DMS 273 treated with DMSO at 0.1 percent for 48 hours (cell line): ENCODE measurements at regions not wholly inside any gene's neighbourhood (a gene's known extent, or its start where the extent isn't known, plus 50 kb on each side); places are given as distances from the start of the nearest gene placed in this dataset.
"Not testable (repeated sequence)": the region's sequence is repeated elsewhere in the genome, so short reads cannot be mapped to it uniquely, and the experiment has no call there.

ENCODE experiments used
- DNase-seq: peaks from one replicate; lab custom pipeline; 2025; lab: John Stamatoyannopoulos, UW

DNA sequence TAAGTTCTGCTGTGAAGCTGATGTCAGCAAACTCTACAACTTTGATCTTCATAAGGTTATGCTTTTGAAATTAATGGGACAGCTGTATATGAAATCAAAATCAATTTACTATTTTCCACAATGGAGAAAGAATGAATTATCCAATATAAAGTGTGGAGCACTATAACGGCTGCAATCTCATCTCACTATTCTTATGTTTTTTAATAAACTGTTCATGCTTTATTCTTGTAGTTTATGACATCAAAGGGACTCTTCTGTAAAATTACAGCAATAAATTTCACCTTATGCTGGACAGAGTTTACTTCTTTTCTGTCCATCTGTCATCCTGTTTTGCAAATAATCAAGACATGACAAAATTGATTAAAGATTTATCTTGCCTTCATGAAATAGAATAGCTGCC lies 192.5 kb downstream of the TECRL start:
- DNase-seq = peak; percentile 39

DNA sequence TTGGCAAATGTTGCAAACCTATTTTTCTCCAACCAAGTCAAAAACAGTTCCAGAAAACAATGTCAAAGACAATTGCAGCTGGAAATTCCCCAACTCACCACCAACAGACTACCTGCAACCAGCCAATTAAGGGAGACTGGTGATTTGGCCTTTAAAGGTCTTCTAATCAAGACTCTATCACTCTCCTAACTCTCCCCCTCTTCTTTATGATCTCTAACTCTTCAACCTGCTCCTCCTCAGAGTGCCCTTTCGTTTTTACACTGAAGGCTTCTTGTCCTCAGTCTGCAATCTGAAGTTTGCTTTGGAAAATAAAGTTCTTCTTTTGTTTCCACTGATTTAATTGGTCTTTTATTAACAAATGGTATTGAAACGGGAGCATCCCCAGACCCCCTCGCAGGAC lies 203.9 kb downstream of the TECRL start:
- no peak for DNase-seq

DNA sequence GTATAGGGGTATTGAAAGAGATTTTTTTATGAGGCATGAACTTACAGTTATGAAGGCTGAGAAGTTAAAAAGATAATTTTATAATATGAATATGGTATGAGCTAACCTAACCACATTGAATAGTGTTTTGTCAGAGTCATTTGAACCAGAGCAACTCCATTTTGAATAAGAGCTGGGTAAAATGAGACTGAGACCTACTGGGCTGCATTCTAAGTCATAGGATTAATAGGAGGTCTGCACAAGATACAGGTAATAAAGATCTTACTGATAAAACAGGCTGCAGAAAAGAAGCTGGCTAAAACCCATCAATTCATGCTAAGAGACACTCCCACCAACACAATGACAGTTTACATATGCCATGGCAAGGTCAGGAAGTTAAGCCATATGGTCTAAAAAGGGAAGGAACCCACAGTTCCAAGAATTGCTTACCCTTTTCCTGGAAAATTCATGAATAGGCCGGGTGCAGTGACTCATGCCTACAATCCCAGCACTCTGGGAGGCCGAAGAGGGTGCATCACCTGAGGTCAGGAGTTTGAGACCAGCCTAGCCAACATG lies 209.2 kb downstream of the TECRL start:
- DNase-seq = peak; percentile 18

DNA sequence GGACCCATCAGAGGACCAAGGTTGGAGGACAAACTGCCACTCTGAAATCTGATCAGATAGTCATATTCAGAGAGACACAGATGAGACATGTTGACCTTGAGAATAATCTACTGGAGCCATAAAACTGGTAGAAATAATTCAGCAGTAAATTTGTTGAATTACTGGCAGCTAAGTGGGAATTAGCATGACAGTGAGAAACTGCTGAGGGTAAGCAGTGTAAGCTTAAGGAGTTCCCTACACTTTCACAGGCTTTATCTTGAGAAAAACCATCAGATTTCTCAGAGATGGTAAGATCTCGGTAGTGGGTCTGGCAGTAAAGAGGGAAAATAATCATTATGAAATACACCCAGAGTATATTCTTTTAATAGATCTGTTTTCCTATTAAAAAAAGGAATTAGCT lies 213.7 kb downstream of the TECRL start:
- DNase-seq = no peak

DNA sequence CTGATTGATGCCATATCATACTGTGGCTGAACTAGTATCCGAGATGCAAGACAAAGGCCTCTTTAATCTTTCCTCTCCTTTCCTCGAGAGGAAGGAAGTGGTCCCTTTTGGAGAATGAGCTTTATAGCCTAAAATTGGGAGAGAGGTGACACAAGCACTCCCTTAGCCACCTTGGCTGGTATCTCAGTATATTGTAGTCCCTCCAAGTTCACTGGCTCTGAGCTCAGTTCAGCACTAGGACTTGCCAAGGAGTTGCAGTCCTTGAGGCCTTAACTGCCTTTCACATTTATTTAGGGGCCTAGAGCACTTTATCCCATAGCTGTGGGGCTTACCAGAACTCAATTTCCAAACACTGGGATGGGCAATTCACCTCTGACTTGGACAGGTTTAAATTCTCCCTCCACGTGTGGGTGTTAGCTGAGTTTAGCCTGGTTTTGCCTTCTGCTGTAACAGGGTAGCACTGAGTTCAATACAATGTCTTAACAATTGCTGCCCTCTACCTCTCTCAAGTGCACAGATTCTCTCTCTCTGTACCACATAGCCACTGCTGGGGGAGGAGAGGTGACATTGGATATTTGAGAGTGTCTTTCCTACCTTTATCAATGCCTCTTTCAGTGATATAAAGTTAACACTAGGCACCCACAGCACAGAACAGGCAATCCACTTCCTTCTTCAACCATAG lies 216.4 kb downstream of the TECRL start:
- no peak for DNase-seq

DNA sequence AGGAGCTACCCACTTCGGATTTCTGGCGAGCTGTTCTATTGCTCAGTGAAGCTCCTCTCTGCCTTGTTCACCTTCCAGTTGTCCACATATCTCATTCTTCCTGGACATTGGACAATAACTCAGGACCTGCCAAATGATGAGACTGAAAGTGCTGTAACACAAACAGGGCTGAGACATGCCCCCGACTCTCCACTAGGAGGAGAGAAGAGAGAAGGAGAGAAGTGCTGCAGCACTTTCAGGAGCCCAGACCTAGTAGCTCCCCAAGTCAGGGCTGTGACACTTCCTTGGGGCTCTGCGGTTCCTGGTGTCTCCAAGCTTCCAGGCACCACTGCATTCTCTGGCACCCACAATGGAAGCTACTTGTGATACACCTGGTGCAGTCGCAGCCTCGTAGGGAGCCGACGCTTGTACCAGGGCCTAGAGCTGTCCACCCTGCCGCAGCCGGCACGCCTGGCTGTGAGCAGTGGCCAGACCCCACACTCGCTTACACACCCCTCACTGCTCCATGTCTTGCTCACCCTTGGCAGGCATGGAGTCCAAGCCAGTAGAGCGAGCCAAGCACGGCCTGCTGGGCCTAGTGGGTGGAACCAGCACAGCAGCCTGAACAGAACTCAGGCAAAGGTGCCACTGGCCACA lies 234.9 kb downstream of the TECRL start:
- no peak for DNase-seq

DNA sequence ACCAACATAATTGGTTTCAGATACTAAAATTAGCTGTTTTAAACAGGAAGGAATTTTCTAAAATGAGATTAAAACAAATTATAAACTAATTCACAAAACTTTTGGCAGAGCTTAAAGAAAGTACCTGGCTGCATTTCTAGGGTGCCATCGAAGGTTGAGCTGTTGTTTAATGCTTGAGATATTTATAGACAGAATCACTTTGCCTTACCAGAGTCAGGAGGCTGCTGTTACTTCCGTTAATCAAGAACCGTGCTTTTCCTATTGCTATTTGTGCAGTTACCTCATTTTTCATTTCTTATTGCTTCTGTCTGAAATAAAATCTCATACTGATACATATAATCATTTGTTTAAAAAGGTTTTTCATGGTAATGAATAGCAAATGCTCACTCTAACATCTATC lies 242.9 kb downstream of the TECRL start:
- DNase-seq = no peak

DNA sequence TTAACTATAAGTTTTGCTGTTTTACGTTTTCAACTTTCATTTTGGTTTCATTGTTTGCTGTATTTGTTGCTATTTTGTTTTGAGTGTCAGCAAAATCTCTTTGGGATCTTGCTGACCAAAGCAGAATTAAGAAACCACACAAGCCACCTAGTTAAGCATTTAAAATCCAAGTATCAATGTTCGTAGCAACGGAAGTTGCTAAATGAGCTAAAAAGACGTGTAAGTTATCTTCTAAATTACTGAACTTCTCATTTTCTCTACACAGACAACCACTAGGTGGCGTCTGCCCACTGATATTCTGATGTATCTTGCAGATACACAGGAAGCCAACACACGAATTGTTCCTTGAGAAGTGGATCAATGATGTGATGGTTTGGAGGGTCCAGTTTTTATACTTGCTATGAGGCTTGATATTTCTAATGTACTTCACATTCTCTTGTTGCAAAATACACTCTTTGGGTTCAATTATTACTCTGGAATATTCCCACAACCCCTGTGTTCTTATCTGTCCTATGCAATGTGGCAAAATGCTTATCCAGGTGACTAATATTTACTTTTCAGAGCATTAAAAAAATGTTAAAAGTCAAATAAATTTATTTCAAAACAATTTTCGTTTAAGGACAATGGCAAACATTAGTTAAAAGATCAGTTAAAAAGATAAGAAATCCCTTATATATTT lies 250.5 kb downstream of the TECRL start:
- peak; percentile 6 for DNase-seq

DNA sequence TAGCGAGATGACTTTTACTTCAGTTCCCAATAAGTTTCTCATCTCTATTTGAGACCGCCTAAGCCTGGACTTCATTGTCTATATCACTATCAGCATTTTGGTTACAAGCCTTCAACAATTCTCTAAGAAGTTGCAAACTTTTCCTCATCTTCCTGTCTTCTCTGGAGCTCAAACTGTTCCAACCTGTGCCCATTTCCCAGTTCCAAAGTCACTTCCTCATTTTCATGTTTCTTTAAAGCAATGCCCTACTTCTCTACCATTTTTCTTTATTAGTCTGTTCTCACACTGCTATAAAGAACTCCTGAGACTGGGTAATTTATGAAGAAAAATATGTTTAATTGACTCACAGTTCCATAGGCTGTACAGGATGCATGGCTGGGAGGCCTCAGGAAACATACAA lies 251.9 kb downstream of the TECRL start:
- DNase-seq = no peak

DNA sequence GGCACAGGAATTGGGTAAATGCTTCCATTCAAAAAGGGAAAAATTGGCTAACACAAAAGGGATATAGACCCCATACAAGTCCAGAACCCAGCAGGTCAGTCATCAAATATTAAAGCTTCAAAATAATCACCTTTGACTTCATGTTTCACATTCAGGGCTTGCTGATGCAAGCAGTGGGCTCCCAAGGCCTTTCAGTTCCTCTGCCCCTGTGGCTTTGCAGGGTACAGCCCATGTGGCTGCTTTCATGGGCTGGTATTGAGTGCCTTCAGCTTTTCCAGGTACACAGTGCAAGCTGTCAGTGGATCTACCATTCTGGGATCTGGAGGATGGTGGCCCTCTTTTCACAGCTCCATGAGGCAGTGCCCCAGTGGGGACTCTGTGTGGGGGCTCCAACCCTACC lies 253.0 kb downstream of the TECRL start:
- no peak for DNase-seq

DNA sequence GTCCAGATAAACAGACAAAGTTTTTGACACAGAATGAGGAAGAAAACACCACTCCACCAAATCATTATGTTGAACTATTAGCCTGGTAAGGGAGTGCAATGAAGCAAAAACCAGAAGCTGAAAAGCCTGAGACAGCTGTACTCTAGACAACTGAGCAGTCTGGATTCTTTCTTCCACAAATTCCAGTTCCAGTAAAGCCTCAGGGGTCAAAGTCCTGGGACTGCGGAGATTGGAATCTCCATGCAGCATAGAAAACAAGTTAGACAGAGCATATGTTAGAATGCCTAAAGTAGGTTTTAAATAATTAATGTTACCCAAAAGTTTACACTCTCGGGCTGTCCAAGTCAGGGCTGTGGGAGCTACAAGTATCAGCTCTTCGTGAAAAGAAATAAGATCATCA lies 263.2 kb downstream of the TECRL start:
- peak; percentile 5 for DNase-seq

DNA sequence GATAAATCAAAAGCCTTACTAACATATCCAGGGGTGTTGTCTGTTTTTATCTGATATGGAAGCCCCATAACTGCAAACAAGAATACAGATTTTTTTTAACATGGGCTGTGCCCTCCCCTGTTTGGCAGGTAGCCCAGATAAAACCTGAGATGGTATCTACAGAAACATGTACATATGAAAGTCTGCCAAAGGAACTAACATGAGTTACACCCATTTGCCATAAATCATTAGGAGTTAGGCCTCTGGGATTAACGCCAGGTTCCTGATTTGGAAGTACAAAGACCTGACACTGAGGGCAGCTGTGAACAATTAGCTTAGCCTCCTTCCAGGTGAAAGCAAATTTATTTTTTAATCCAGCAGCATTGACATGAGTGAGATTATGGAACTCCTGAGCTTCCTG lies 264.3 kb downstream of the TECRL start:
- peak; percentile 69 for DNase-seq

DNA sequence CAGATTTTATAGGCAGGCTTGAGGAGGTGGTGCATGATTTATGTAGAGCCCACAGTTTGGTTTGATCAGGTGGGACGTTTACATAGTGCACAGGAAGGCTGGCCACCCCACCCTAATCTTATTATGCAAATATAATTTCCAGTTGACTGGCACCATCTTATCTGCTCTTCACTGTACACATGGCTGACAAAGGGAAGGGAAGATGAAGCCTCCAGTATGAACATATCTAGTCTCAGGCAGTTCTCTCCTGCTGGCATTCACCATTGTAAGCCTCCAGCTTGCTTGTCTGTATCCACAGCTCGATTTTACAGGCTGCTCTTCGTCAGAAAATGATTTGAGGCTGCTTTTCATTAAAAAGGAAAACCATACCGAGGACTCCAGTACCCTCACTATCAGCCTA lies 278.3 kb downstream of the TECRL start:
- DNase-seq = no peak

DNA sequence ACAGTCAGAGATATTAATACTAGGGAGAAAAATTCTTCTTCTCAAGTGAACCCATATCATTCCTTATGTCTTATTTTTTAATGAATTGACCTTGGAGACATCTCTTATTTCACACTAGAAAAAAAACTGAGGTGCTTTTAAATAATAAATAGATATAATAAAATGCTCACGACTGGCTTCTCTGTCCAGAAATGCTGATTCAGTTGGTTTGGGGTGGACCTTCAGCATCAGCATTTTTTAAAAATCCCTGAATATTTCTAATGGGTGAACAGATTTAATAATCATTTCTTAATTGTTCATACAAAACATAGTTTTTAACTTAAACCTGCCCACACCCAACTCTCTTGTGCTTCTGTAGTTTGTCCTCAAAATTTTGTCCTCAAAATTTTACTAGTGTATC lies 283.9 kb downstream of the TECRL start:
- DNase-seq = no peak

DNA sequence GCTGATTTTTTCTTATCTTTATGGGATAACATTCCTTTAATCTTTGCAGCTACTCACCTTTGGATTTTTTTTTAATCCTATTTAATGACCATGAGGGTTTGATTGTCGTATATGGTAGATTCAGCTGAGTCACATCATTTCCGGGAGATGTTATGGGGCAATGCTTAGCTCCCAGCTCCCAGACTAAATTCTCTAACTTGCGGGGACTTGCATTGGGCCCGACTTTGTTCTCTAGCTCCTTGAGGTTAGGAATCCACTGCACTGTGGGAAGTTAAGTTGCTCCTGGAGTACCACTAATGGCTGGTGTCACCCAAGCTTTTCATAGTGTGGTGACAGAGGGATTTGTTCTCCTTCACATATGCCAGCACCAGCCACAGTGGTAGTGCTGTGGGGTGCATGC lies 287.4 kb downstream of the TECRL start:
- DNase-seq = no peak

DNA sequence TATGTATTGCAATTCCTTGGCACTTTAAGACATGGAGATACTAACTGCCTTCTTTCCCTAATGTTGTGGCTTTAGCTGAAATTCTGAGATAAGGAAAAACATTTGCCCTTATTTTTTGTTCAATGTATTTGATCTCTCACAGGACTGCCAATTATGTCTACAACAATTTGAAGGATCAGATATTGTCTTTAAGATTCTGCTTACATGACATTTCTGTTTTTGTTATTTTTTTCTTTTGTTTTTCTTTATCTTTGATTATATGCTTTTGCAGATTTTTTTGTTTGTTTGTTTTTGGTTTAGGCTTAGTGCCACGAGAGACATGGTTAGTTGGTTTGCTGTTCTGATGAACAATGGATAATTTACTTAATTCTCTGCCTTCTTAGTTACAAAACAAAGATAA lies 303.3 kb downstream of the TECRL start:
- DNase-seq = no peak

DNA sequence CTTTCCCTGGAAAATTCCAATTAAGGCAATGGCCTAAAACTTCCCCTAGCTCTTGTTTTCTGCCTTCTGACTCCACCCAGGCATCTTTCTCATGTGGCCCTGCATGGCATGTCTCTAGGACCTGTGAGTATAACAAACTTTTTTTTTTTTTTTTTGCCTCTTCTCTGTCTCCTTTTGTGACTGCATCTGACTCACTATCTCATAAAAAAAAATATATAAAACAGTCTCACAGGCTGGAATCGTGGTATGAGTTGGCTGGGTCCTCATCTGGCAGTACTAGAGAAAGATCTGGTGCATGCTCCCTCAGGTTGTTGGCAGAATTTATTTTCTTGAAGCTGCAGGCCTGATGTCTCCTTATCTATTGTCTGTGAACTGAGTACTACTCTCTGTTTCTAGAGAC lies 313.9 kb downstream of the TECRL start:
- no peak for DNase-seq

DNA sequence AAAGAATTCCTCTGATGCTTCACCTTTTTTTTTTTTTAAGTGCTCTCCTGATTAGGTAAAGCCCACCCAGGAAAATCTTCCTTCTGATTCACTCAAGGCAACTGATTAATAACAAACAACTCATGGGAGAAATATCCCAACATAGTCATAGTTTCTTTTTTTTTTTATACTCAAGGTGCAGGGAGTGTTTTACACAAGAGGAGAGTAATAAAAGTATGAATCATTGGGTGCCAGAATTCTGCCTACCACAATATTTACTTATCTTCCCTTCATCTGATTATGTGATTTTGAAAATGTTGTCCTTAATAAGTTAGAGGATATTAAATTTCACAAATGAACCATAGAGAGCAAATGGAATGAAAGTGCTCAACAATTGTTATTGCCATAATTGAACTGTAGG lies 329.9 kb downstream of the TECRL start:
- DNase-seq = no peak

DNA sequence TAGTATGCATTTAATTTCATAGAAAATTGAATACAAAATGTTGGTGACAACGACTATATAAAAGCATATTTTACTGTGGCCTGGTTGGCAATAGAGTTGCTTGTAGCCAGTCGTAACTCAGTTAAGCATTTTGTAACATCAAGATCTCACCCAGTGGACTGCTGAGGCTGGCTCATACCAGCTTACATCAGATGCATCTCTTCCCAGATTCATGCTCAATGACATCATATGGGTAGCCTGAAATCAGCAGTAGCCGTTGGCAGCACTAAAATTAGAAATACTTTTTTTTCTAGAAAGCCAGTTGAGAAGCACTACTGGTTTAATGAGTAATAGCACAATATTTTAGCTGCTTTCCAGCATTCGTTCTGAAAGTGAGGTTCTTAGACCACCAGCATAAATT lies 341.2 kb downstream of the TECRL start:
- no peak for DNase-seq

DNA sequence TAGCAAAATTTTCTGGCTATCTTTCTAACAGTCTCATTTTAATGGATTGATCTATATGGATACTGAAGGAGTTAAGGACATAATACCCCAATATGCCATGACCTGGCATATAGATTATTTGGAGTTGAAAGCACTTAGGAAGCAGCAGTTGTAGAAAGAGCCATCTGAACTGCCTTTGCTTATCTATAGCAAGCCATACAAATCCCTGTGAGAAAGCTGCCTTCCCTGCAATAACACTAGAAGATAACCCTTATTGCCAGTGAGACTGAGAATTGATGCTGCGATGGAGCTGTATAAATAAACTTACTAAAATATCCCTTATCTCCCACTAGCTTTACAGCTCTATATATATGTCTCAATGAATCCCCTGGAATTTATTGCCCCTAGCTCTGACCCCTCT lies 346.3 kb downstream of the TECRL start:
- DNase-seq = no peak

DNA sequence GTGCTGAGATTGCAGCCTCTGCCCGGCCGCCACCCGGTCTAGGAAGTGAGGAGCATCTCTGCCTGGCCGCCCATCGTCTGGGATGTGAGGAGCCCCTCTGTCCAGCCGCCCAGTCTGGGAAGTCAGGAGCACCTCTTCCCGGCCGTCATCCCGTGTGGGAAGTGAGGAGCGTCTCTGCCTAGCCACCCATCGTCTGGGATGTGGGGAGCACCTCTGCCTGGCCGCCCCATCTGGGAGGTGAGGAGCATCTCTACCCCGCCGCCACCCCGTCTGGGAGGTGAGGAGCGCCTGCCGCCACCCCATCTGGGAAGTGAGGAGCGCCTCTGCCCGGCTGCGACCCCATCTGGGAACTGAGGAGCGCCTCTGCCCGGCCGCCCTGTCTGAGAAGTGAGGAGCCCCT lies 372.2 kb downstream of the TECRL start:
- DNase-seq = not testable (repeated sequence)

DNA sequence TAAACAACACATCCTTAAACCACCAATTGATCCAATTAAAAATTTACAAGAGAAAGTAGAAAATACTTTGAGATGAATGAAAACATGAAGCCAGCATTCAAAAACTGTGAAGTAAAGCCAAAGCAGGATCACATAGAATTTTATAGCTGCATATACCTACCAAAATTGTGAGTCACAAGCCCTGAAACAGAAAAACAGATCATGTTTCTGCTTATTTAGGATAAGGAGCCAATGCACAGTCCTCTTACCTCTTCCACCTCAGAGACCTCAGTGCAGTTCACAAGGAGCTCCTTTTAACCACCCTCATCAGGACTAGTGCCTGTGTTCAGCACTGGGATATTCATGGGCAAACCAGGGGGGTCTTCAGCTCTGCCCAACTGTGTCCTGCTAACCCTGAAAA lies 386.7 kb downstream of the TECRL start:
- no peak for DNase-seq

DNA sequence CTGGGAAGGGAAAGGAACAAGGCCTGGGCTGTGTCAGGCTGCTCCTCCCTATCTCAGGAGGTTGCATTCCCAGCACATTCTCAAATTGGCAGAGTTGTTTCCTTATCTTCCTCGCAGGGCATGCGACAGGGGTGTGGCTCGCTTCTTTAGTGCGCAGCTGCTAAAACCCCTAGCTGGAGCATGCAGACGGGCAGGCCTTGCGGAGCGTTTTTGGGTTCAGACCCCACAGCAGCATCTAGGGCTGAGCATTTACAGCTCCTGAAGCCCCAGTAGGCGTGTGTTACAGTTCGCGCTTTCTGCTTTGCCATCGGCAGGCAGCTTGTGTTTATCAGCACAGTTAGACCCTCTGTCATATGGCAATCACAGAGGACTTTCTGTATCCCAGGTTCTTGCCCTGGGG lies 392.4 kb downstream of the TECRL start:
- no peak for DNase-seq
